PC-9 (cell line): ENCODE measurements at regions not wholly inside any gene's neighbourhood (a gene's known extent, or its start where the extent isn't known, plus 50 kb on each side); places are given as distances from the start of the nearest gene placed in this dataset.

ENCODE experiments used
- EZH2 ChIP-seq: fragments of 200-600 bp; sonication (generic); IDR thresholded peaks from 2 replicates; pipeline ENCODE4 v1.8.0; 2017; ENCODE audit warnings: antibody characterized with exemption, low read depth
- TF ChIP-seq, protein P1 (sequence below): fragments of 200-600 bp; sonication (generic); conservative IDR thresholded peaks from 2 replicates; pipeline ENCODE4 v1.6.1; 2017; ENCODE audit warnings: mixed run types, antibody characterized with exemption, mild to moderate bottlenecking, moderate library complexity

DNA sequence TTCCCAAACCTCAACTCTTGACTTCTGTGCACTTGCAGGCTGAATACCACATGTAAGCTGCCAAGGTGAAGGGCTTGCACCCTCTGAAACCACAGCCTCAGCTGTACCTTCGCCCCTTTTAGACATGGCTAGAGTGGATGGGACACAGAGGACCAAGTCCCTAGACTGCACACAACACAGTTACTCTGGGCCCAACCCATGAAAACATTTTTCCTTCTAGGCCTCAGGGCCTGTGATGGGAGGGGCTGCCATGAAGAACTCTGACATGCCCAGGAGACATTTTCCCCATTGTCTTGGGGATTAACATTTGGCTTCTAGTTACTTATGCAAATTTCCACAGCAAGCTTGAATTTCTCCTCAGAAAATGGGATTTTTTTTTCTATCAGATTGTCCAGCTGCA, 331.0 kb upstream of the RGMB start:
- TF ChIP-seq, protein P1, sequence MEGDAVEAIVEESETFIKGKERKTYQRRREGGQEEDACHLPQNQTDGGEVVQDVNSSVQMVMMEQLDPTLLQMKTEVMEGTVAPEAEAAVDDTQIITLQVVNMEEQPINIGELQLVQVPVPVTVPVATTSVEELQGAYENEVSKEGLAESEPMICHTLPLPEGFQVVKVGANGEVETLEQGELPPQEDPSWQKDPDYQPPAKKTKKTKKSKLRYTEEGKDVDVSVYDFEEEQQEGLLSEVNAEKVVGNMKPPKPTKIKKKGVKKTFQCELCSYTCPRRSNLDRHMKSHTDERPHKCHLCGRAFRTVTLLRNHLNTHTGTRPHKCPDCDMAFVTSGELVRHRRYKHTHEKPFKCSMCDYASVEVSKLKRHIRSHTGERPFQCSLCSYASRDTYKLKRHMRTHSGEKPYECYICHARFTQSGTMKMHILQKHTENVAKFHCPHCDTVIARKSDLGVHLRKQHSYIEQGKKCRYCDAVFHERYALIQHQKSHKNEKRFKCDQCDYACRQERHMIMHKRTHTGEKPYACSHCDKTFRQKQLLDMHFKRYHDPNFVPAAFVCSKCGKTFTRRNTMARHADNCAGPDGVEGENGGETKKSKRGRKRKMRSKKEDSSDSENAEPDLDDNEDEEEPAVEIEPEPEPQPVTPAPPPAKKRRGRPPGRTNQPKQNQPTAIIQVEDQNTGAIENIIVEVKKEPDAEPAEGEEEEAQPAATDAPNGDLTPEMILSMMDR, result no peak
- TF ChIP-seq EZH2, result no peak
